Esophagus muscularis mucosa (tissue), 4 donors: ENCODE measurements at regions not wholly inside any gene's neighbourhood (a gene's known extent, or its start where the extent isn't known, plus 50 kb on each side); places are given as distances from the start of the nearest gene placed in this dataset.

Experiments
- DNase-seq: peaks from one replicate; pipeline ENCODE4 v3.0.0-alpha.2; 2017; ENCODE audit errors: extremely low spot score
- H3K27ac ChIP-seq, 4 donors: fragments of 200-600 bp; sonication (generic); replicated peaks in 1 of 4; 1 replicate in 3 of 4; 2 replicates in 1 of 4; pipeline ENCODE4 v1.5.1; 2016 to 2019; ENCODE audit warnings: mild to moderate bottlenecking in 1 of 4
- H3K27me3 ChIP-seq, 4 donors: fragments of 200-600 bp; sonication (generic); one replicate each; pipeline versions ENCODE4 v1.5.1 to v1.6.0; 2016 to 2019
- H3K36me3 ChIP-seq, 4 donors: fragments of 200-600 bp; sonication (generic); one replicate each; pipeline ENCODE4 v1.5.1; 2016 to 2019
- H3K4me1 ChIP-seq, 4 donors: fragments of 200-600 bp; sonication (generic); one replicate each; pipeline ENCODE4 v1.5.1; 2016 to 2019
- H3K4me3 ChIP-seq, 4 donors: fragments of 200-600 bp; sonication (generic); 1 replicate in 2 of 4; 2 replicates in 2 of 4; pipeline ENCODE4 v1.5.1; 2016 to 2019; ENCODE audit warnings: mild to moderate bottlenecking in 4 of 4, moderate library complexity in 1 of 4
- H3K9me3 ChIP-seq, 4 donors: fragments of 200-600 bp; sonication (generic); 1 replicate in 3 of 4; 2 replicates in 1 of 4; pipeline ENCODE4 v1.5.1; 2016 to 2019
- EP300 ChIP-seq: sonication (generic); formaldehyde crosslinking; IDR thresholded peaks from one replicate; pipeline ENCODE4 v1.6.1; 2017; ENCODE audit warnings: antibody characterized with exemption
- POLR2A ChIP-seq: fragments of 450-650 bp; IDR thresholded peaks from one replicate; pipeline ENCODE4 v1.6.1; 2017; ENCODE audit warnings: antibody characterized with exemption, moderate library complexity, mild to moderate bottlenecking, low read depth
- POLR2AphosphoS5 ChIP-seq, 2 donors: sonication (generic); formaldehyde crosslinking; IDR thresholded peaks; one replicate each; pipeline ENCODE4 v1.6.1; 2017; ENCODE audit warnings: antibody characterized with exemption in 2 of 2
- WGBS: methylation state at CpG from one replicate; pipeline ENCODE4 v1.1.5; 2018; 5-methylcytosine and 5-hydroxymethylcytosine counted together
- intact Hi-C: fragments of 100-400 bp; cut with DNase I; formaldehyde crosslinking; loops from one replicate; pipeline ENCODE4 v1.15.1; 2023
- TF ChIP-seq, protein P1 (sequence below), 3 experiments: fragments of 200-600 bp in 2 of 3; fragments of 450-650 bp in 1 of 3; sonication (generic) in 2 of 3; IDR thresholded peaks; one replicate each; pipeline ENCODE4 v1.5.1; 2017 to 2019; ENCODE audit warnings: antibody characterized with exemption in 3 of 3, mild to moderate bottlenecking in 2 of 3, moderate library complexity in 1 of 3

DNA sequence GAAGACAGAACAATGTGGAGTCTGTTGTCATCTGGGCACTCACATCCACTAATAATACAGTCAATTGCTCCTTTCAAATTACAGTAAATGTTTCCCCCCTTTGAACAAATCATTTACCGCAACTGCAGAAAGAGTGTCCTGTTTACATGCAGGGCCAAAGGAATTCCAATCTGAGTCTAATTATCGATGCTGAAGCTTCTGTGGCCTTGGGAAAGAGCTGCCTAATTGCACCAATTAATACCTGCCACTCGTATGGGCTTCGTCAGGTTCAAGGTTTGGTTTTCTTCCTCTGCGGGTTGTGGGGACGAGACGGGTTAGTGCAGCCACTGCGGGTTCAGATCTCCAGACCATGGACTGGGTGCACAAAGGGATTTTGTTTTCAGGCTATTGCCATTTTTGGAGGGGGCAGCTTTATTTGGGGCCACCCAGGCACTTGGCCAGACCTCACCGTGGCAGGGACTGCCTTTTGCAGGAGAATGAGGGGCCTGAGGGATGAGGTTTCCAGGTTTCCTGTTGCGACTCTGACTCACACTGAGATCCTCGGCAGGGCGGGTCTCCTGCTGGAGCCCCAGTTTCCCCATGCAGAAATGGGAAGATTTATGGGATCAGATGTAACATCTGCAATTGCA, 147.6 kb downstream of the MIAT start:
- DNase-seq: no peak
- 63% methylated on average over 12 of the region's 12 CpGs for WGBS
- H3K27ac ChIP-seq: no peak overlapping the region
- no peaks in the 10 kb centered on the region for H3K27me3 ChIP-seq
- no peak for TF ChIP-seq POLR2A
- no peak for TF ChIP-seq EP300
- TF ChIP-seq, protein P1, sequence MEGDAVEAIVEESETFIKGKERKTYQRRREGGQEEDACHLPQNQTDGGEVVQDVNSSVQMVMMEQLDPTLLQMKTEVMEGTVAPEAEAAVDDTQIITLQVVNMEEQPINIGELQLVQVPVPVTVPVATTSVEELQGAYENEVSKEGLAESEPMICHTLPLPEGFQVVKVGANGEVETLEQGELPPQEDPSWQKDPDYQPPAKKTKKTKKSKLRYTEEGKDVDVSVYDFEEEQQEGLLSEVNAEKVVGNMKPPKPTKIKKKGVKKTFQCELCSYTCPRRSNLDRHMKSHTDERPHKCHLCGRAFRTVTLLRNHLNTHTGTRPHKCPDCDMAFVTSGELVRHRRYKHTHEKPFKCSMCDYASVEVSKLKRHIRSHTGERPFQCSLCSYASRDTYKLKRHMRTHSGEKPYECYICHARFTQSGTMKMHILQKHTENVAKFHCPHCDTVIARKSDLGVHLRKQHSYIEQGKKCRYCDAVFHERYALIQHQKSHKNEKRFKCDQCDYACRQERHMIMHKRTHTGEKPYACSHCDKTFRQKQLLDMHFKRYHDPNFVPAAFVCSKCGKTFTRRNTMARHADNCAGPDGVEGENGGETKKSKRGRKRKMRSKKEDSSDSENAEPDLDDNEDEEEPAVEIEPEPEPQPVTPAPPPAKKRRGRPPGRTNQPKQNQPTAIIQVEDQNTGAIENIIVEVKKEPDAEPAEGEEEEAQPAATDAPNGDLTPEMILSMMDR (IDR thresholded peaks at IDR 0.05): no peak
- TF ChIP-seq POLR2AphosphoS5 (IDR thresholded peaks at IDR 0.05): no peak
- intact Hi-C loops: no loop called here
- H3K4me3 ChIP-seq: no peak overlapping the region
- no peaks in the 10 kb centered on the region for H3K9me3 ChIP-seq
- H3K4me1 ChIP-seq: peaks cover 0 to 8% (median 2%) of the 10 kb centered on the region in 4 donors
- H3K36me3 ChIP-seq: no peaks in the 10 kb centered on the region

DNA sequence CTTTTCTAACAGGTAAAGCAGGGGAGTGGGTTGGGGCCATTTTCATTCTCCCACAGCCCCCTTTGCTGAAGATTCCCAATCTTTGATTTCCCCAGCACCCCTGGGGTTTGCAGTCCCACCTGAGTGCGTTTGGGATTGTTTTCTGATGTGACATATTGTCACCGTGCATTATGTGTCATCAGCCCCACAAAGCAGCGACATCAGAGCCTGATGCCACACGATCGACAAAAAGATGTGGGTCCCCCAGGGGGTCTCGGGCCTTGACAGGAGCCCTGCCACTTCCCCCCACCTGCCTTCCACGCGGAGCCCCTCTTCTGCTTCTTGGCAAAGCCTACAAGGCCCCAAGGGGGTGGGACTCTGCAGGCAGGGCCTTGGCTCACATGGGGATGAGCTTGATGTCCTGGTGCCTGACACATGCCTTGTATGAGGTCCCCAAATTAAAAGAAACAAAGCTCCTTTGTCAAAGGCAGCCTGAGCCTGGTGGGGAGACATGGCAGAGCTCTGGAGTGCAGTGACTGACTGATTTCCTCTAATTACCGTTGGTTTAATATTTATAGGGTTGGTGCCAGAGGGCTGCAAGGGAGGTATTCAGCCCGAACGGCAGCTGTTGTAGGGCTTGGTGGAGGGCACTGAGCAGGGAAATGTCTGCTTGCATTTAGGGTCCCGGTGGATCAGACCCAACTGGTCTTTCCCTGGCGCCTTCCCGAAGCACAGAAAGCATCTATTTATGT, 149.2 kb downstream of the MIAT start:
- WGBS: 81% methylated on average over 14 of the region's 14 CpGs
- Histone ChIP-seq H3K27me3 (no peaks in the 10 kb centered on the region), H3K4me3 (no peak overlapping the region), H3K27ac (no peak overlapping the region), H3K9me3 (no peaks in the 10 kb centered on the region), H3K36me3 (no peaks in the 10 kb centered on the region), H3K4me1 (peaks cover 0 to 8% (median 0%) of the 10 kb centered on the region in 4 donors)
- intact Hi-C loops: no loop called here
- DNase-seq: no peak
- TF ChIP-seq, protein P1 (IDR thresholded peaks at IDR 0.05): no peak
- no peak for TF ChIP-seq EP300
- no peak for TF ChIP-seq POLR2A
- no peak for TF ChIP-seq POLR2AphosphoS5 (IDR thresholded peaks at IDR 0.05)

DNA sequence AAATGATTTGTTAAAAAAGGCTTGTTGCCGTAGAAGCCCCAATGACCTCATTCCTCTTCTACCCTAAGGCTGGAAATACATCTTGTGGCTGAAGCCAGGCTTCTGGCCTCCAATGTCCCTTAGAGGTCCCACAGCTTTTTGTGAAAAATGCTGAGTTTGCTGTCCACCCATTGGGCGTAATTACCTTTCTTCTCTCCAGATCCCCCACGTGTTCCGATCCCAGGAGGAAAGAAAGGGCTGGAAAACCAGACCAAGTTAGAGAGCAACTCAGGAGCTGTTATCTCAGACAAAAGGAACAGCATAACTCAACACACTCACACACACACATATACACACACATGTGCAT, 154.2 kb downstream of the MIAT start:
- DNase-seq: no peak
- Histone ChIP-seq H3K36me3 (no peaks in the 10 kb centered on the region), H3K4me1 (peaks cover 0 to 8% (median 0%) of the 10 kb centered on the region in 4 donors), H3K27me3 (no peaks in the 10 kb centered on the region), H3K9me3 (peaks cover 0 to 4% (median 0%) of the 10 kb centered on the region in 4 donors), H3K27ac (no peak overlapping the region), H3K4me3 (no peak overlapping the region)
- TF ChIP-seq POLR2A (no peak), POLR2AphosphoS5 (IDR thresholded peaks at IDR 0.05) (no peak), EP300 (no peak)
- TF ChIP-seq, protein P1 (IDR thresholded peaks at IDR 0.05): no peak
- intact Hi-C loops: no loop called here
- 87% methylated on average over 4 of the region's 4 CpGs for WGBS

DNA sequence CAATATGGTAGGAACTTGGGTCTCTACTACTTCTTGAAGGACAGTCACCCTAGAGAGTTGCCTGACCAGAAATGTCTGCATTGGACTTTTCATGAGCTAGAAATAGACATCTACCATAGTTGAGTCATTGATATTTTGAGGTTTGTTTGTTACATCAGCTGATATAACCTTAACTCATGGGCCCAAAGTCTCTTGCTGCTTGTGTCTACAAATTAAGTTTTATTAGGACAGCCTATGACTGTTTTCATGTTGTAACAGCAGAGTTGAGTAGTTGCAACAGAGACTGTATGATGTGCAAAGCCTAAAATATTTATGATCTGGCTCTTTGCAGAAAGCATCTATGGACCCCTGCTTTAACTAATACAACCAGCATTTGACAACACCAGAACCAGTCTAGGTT, 155.3 kb downstream of the MIAT start:
- intact Hi-C loops: no loop called here
- Histone ChIP-seq H3K4me3 (no peak overlapping the region), H3K9me3 (peaks cover 0 to 11% (median 3%) of the 10 kb centered on the region in 4 donors), H3K4me1 (peaks cover 0 to 8% (median 0%) of the 10 kb centered on the region in 4 donors), H3K27me3 (no peaks in the 10 kb centered on the region), H3K36me3 (no peaks in the 10 kb centered on the region), H3K27ac (no peak overlapping the region)
- no peak for TF ChIP-seq POLR2A
- no peak for TF ChIP-seq EP300
- TF ChIP-seq POLR2AphosphoS5 (IDR thresholded peaks at IDR 0.05): no peak
- no peak for DNase-seq

DNA sequence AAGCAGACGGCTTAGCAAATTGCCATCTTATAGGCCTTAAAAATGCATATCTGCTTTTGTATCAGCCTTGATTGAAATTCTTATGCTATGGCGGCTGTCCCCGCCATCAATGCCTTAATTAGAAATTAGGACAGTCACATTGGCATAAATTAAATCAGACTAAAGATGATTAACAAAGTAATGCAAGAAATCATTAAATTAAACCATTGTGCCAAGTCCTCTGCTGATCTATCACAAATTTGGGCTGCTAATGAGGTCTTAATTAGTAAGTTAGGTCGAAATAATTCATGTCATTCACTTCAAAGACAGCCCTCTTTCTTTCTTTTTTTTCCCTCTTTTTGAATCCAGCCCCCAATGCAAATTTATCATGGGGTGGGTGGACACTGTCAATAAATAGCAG, 159.3 kb downstream of the MIAT start:
- intact Hi-C loops: no loop called here
- H3K4me3 ChIP-seq: no peak overlapping the region

More for the DNA sequence above, 159.3 kb downstream of the MIAT start:
- Histone ChIP-seq H3K4me1 (no peaks in the 10 kb centered on the region), H3K27ac (no peak overlapping the region), H3K27me3 (no peaks in the 10 kb centered on the region), H3K36me3 (peaks cover 0 to 4% (median 0%) of the 10 kb centered on the region in 4 donors), H3K9me3 (peaks cover 0 to 24% (median 12%) of the 10 kb centered on the region in 4 donors)
- no peak for DNase-seq
- 91% methylated on average over 4 of the region's 4 CpGs for WGBS
- no peak for TF ChIP-seq POLR2AphosphoS5 (IDR thresholded peaks at IDR 0.05)
- no peak for TF ChIP-seq POLR2A
- TF ChIP-seq EP300: no peak
- TF ChIP-seq, protein P1 (IDR thresholded peaks at IDR 0.05): no peak
